Panc1 (cell line): ENCODE measurements at regions not wholly inside any gene's neighbourhood (a gene's known extent, or its start where the extent isn't known, plus 50 kb on each side); places are given as distances from the start of the nearest gene placed in this dataset.

Source experiments
- ATAC-seq: fragments of 200-7000 bp; cut with Tn5 transposase; 2 replicates; pipeline ENCODE4 v1.9.1; 2020; ENCODE audit warnings: mild to moderate bottlenecking, moderate library complexity
- BruUV-seq: library from RNA; stranded (reverse); fragments of 400-500 nt; replicated peaks from 2 replicates; lab custom pipeline; 2021; lab: Mats Ljungman, UMichigan
- CTCF ChIA-PET: fragments of 300-600 bp; sonication (Branson Sonifier 250); formaldehyde crosslinking; loops from one replicate; lab custom pipeline; 2022; ENCODE audit warnings: antibody characterized with exemption; lab: Charles Lee
- POLR2A ChIA-PET: fragments of 300-600 bp; sonication (Branson Sonifier 250); formaldehyde crosslinking; loops from one replicate; lab custom pipeline; 2022; ENCODE audit warnings: antibody characterized with exemption; lab: Charles Lee
- DNase-seq: peaks from one replicate; pipeline ENCODE4 v3.0.0-alpha.2; 2010; ENCODE audit warnings: low read depth, low spot score
- H3K27ac ChIP-seq: 2 replicates; pipeline ENCODE4 v1.5.1; 2011; ENCODE audit warnings: mild to moderate bottlenecking, low read length, inconsistent platforms
- H3K27me3 ChIP-seq: fragments of 200-500 bp; sonication (Bioruptor generic); 2 replicates; pipeline ENCODE4 v1.6.0; 2014; ENCODE audit warnings: low read length, inconsistent platforms; ENCODE audit not compliant: control insufficient read depth, insufficient read depth
- H3K36me3 ChIP-seq: fragments of 200-500 bp; sonication (Bioruptor generic); 2 replicates; pipeline ENCODE4 v1.5.1; 2014; ENCODE audit warnings: inconsistent platforms, mild to moderate bottlenecking, low read length, moderate library complexity; ENCODE audit not compliant: control insufficient read depth, insufficient read depth
- H3K4me1 ChIP-seq: 2 replicates; pipeline ENCODE4 v1.5.1; 2011; ENCODE audit warnings: inconsistent platforms, mild to moderate bottlenecking, low read length, moderate library complexity; ENCODE audit not compliant: control insufficient read depth, insufficient read depth
- H3K4me3 ChIP-seq, 2 experiments: 2 replicates each; pipeline ENCODE4 v1.5.1; 2011 to 2012; ENCODE audit warnings: low read depth in 2 of 2, low read length in 2 of 2, mild to moderate bottlenecking in 2 of 2, inconsistent platforms in 1 of 2, moderate library complexity in 1 of 2
- H3K9me3 ChIP-seq: fragments of 200-500 bp; sonication (Bioruptor generic); 2 replicates; pipeline ENCODE4 v1.5.1; 2014; ENCODE audit warnings: low read depth, mild to moderate bottlenecking, inconsistent platforms, low read length, moderate library complexity; ENCODE audit not compliant: control insufficient read depth, insufficient read depth
- POLR2AphosphoS5 ChIP-seq: IDR thresholded peaks from 2 replicates; pipeline ENCODE4 v1.6.1; 2012; ENCODE audit warnings: mild to moderate bottlenecking, low read depth, low read length, moderate library complexity
- SIN3A ChIP-seq: IDR thresholded peaks from 2 replicates; pipeline ENCODE4 v1.6.1; 2012; ENCODE audit warnings: low read depth, mild to moderate bottlenecking, low read length, moderate library complexity, borderline replicate concordance; ENCODE audit not compliant: insufficient read depth
- TCF7L2 ChIP-seq: IDR thresholded peaks from 2 replicates; pipeline ENCODE4 v1.6.1; 2011; ENCODE audit warnings: mild to moderate bottlenecking, low read depth, low read length, inconsistent platforms
- in situ Hi-C: cut with HindIII; loops from 2 replicates; pipeline ENCODE4 v1.10.0; 2016; ENCODE audit warnings: low sequenced_read_pairs, low pct_unique_long_range_greater_than_20kb
- intact Hi-C: fragments of 100-400 bp; cut with micrococcal nuclease; formaldehyde crosslinking; loops from one replicate; pipeline ENCODE4 v1.10.0; 2022; ENCODE audit not compliant: unreplicated experiment
- TF ChIP-seq, protein P1 (sequence below), 2 experiments: IDR thresholded peaks; 2 replicates each; pipeline ENCODE4 v1.6.1; 2011 to 2012; ENCODE audit warnings: low read depth in 2 of 2, control low read depth in 1 of 2, low read length in 1 of 2, mild to moderate bottlenecking in 1 of 2, moderate library complexity in 1 of 2; ENCODE audit not compliant: insufficient read depth in 1 of 2
- TF ChIP-seq, protein P2 (sequence below): fragments of 450-650 bp; IDR thresholded peaks from 2 replicates; pipeline ENCODE4 v1.5.1; 2017; ENCODE audit warnings: mild to moderate bottlenecking

DNA sequence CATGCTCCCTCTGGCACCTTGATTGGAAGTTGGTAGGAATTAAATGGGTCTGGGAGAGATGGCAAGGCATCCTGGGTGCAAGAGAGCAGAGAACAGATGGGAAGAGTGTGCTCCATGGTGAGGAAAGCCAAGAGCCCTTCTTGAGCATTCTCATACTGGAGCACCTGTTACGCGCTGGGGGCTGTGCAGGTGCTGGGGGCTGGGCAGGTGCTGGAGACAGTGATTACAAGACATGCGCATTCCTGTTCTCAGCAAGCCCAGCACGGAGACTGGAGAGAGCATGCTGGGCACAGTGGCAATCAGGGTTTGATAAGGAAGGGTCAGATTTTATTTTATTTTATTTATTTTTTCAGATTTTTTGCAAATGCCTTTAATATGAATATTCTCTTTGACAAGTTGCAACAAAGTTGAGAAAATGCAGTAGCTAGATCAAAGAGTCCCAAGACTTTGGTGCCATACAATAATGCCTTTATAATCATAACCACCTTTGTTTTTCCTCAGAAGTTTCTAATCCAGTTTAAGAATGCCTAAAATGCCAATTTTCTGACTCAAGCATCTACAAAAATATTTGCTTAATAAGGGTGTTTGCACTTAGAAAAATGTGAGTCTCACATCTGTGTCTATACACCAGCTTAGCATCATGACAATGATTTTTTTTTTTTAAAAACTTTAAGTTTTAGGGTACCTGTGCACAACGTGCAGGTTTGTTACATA is 193.3 kb downstream of the RNF152 start:
- H3K4me1 ChIP-seq, result no peaks in the 10 kb centered on the region
- no peaks in the 10 kb centered on the region for H3K9me3 ChIP-seq
- CTCF ChIA-PET, result no interaction called here
- no peak for ATAC-seq
- H3K27me3 ChIP-seq, result no peaks in the 10 kb centered on the region
- no peak for DNase-seq
- POLR2A ChIA-PET, result no interaction called here
- no TSS peak for BruUV-seq
- in situ Hi-C loops (no loop called here), intact Hi-C loops (no loop called here)
- no peak overlapping the region for H3K4me3 ChIP-seq
- TF ChIP-seq, protein P1, sequence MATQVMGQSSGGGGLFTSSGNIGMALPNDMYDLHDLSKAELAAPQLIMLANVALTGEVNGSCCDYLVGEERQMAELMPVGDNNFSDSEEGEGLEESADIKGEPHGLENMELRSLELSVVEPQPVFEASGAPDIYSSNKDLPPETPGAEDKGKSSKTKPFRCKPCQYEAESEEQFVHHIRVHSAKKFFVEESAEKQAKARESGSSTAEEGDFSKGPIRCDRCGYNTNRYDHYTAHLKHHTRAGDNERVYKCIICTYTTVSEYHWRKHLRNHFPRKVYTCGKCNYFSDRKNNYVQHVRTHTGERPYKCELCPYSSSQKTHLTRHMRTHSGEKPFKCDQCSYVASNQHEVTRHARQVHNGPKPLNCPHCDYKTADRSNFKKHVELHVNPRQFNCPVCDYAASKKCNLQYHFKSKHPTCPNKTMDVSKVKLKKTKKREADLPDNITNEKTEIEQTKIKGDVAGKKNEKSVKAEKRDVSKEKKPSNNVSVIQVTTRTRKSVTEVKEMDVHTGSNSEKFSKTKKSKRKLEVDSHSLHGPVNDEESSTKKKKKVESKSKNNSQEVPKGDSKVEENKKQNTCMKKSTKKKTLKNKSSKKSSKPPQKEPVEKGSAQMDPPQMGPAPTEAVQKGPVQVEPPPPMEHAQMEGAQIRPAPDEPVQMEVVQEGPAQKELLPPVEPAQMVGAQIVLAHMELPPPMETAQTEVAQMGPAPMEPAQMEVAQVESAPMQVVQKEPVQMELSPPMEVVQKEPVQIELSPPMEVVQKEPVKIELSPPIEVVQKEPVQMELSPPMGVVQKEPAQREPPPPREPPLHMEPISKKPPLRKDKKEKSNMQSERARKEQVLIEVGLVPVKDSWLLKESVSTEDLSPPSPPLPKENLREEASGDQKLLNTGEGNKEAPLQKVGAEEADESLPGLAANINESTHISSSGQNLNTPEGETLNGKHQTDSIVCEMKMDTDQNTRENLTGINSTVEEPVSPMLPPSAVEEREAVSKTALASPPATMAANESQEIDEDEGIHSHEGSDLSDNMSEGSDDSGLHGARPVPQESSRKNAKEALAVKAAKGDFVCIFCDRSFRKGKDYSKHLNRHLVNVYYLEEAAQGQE (IDR thresholded peaks at IDR 0.05; ENCODE audit: insufficient read depth in 1 of 2, low read depth in 2 of 2, low read length in 1 of 2), result no peak
- no peak for TF ChIP-seq TCF7L2
- TF ChIP-seq, protein P2, sequence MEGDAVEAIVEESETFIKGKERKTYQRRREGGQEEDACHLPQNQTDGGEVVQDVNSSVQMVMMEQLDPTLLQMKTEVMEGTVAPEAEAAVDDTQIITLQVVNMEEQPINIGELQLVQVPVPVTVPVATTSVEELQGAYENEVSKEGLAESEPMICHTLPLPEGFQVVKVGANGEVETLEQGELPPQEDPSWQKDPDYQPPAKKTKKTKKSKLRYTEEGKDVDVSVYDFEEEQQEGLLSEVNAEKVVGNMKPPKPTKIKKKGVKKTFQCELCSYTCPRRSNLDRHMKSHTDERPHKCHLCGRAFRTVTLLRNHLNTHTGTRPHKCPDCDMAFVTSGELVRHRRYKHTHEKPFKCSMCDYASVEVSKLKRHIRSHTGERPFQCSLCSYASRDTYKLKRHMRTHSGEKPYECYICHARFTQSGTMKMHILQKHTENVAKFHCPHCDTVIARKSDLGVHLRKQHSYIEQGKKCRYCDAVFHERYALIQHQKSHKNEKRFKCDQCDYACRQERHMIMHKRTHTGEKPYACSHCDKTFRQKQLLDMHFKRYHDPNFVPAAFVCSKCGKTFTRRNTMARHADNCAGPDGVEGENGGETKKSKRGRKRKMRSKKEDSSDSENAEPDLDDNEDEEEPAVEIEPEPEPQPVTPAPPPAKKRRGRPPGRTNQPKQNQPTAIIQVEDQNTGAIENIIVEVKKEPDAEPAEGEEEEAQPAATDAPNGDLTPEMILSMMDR, result no peak
- TF ChIP-seq SIN3A, result no peak
- no peak for TF ChIP-seq POLR2AphosphoS5
- no peak overlapping the region for H3K27ac ChIP-seq
- no peaks in the 10 kb centered on the region for H3K36me3 ChIP-seq

DNA sequence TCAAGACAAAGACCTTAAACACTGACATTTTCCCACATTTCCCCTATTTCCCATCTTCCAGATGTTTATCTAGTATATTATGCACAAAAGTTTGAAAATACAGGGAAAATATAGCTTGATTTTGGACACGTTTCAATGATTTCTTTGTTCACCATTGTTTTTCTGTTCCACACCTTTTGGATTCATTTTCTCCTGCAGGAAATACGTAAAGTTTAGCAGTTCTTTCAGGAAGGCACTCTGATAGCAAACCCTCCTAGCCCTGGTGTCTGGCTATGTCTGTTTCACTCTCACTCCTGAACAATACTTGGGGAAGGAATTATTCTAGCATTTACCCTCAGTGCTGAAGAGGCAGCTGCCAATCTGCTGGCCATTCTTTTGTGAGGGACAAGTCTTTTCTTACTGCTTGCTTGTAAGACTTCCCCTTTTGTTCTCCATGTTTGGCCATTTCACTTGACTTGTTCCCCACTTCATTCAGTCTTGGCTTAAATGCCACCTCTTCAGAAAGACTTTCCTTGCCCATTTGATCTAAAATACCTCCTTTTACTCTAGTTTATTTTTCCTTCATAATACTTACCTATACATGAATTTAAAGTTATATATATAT is 195.4 kb downstream of the RNF152 start:
- ATAC-seq (no peak), DNase-seq (no peak)
- intact Hi-C loops (no loop called here), in situ Hi-C loops (no loop called here)
- CTCF ChIA-PET, result no interaction called here
- BruUV-seq, result no TSS peak
- POLR2A ChIA-PET, result no interaction called here
- TF ChIP-seq, protein P2, result no peak
- TF ChIP-seq TCF7L2, result no peak
- TF ChIP-seq, protein P1 (IDR thresholded peaks at IDR 0.05; ENCODE audit: insufficient read depth in 1 of 2, low read depth in 2 of 2, low read length in 1 of 2), result no peak
- TF ChIP-seq SIN3A, result no peak
- no peak for TF ChIP-seq POLR2AphosphoS5
- H3K27ac ChIP-seq, result no peak overlapping the region
- no peak overlapping the region for H3K4me3 ChIP-seq
- H3K4me1 ChIP-seq, result no peaks in the 10 kb centered on the region
- no peaks in the 10 kb centered on the region for H3K9me3 ChIP-seq
- H3K36me3 ChIP-seq, result no peaks in the 10 kb centered on the region
- no peaks in the 10 kb centered on the region for H3K27me3 ChIP-seq
